BJ (cell line): ENCODE measurements at regions not wholly inside any gene's neighbourhood (a gene's known extent, or its start where the extent isn't known, plus 50 kb on each side); places are given as distances from the start of the nearest gene placed in this dataset.

Source experiments
- CTCF ChIA-PET: fragments of 350-600 bp; formaldehyde crosslinking; extraction: SDS; loops from one replicate; lab custom pipeline; 2021; ENCODE audit warnings: antibody characterized with exemption, inconsistent platforms; lab: Yijun Ruan, JAX
- POLR2A ChIA-PET: fragments of 300-600 bp; sonication (Branson Sonifier 250); formaldehyde crosslinking; extraction: SDS; loops from one replicate; lab custom pipeline; 2021; ENCODE audit warnings: antibody characterized with exemption; lab: Charles Lee
- DNase-seq: peaks from one replicate; pipeline ENCODE4 v3.0.0-alpha.2; 2011; ENCODE audit warnings: low read depth
- H3K27me3 ChIP-seq: 2 replicates; pipeline ENCODE4 v1.6.0; 2011; ENCODE audit warnings: low read length; ENCODE audit not compliant: control insufficient read depth, insufficient read depth
- H3K36me3 ChIP-seq: 2 replicates; pipeline ENCODE4 v1.5.1; 2011; ENCODE audit warnings: low read length; ENCODE audit not compliant: control insufficient read depth, insufficient read depth
- H3K4me3 ChIP-seq: 2 replicates; pipeline ENCODE4 v1.5.1; 2011; ENCODE audit warnings: low read depth, mild to moderate bottlenecking, control low read depth, low read length
- CTCF ChIP-seq: IDR thresholded peaks from 2 replicates; pipeline ENCODE4 v1.5.1; 2011; ENCODE audit warnings: low read depth, mild to moderate bottlenecking, control low read depth, inconsistent platforms, low read length, moderate library complexity; ENCODE audit not compliant: insufficient read depth

- DNase-seq, result no peak
- H3K27me3 ChIP-seq, result no peaks in the 10 kb centered on the region
- CTCF ChIA-PET, result no interaction called here
- H3K4me3 ChIP-seq, result no peak overlapping the region
- H3K36me3 ChIP-seq, result no peaks in the 10 kb centered on the region
- POLR2A ChIA-PET, result no interaction called here
- no peak for TF ChIP-seq CTCF
Measured at GRCh38 chr2:180279581-180279980, 272.5 kb upstream of the CWC22 start.

GRCh38 chr2:180276733-180277132 lies 269.6 kb upstream of the CWC22 start:
- CTCF ChIA-PET, result no interaction called here

GRCh38 chr2:180268006-180268405 lies 260.9 kb upstream of the CWC22 start:
- CTCF ChIA-PET, result no interaction called here
- Histone ChIP-seq H3K27me3 (no peaks in the 10 kb centered on the region), H3K36me3 (no peaks in the 10 kb centered on the region), H3K4me3 (no peak overlapping the region)
- TF ChIP-seq CTCF, result no peak
- POLR2A ChIA-PET, result no interaction called here
- no peak for DNase-seq

More at GRCh38 chr2:180276733-180277132, 269.6 kb upstream of the CWC22 start:
- POLR2A ChIA-PET, result no interaction called here
- Histone ChIP-seq H3K4me3 (no peak overlapping the region), H3K27me3 (no peaks in the 10 kb centered on the region), H3K36me3 (no peaks in the 10 kb centered on the region)
- no peak for TF ChIP-seq CTCF
- DNase-seq, result no peak

- no peak for DNase-seq
- H3K4me3 ChIP-seq, result no peak overlapping the region
- TF ChIP-seq CTCF, result no peak
- H3K36me3 ChIP-seq, result no peaks in the 10 kb centered on the region
- ChIA-PET CTCF (no interaction called here), POLR2A (no interaction called here)
- H3K27me3 ChIP-seq, result no peaks in the 10 kb centered on the region
Measured at GRCh38 chr2:180261976-180262375, 254.9 kb upstream of the CWC22 start.

GRCh38 chr2:180258579-180258978 lies 251.5 kb upstream of the CWC22 start:
- Histone ChIP-seq H3K27me3 (no peaks in the 10 kb centered on the region), H3K36me3 (no peaks in the 10 kb centered on the region), H3K4me3 (no peak overlapping the region)
- ChIA-PET CTCF (no interaction called here), POLR2A (no interaction called here)
- TF ChIP-seq CTCF, result no peak
- no peak for DNase-seq
